Bronchial epithelial cell (primary cell): ENCODE measurements at regions not wholly inside any gene's neighbourhood (a gene's known extent, or its start where the extent isn't known, plus 50 kb on each side); places are given as distances from the start of the nearest gene placed in this dataset.

Source experiments
- DNase-seq: peaks from one replicate; pipeline ENCODE4 v3.0.0-alpha.2; 2010; ENCODE audit warnings: low read depth
- FAIRE-seq: peaks from 2 replicates; lab custom pipeline; 2011; peaks lifted over from hg19 to GRCh38; lab: Jason Lieb, UNC
- H3K27me3 ChIP-seq: 2 replicates; pipeline ENCODE4 v1.5.1; 2011; ENCODE audit warnings: low read length; ENCODE audit not compliant: control insufficient read depth, insufficient read depth
- H3K36me3 ChIP-seq: 2 replicates; pipeline ENCODE4 v1.5.1; 2011; ENCODE audit warnings: low read length; ENCODE audit not compliant: control insufficient read depth, insufficient read depth
- H3K4me3 ChIP-seq: 2 replicates; pipeline ENCODE4 v1.5.1; 2011; ENCODE audit warnings: mild to moderate bottlenecking, low read depth, low read length, control low read depth
- TF ChIP-seq, protein P1 (sequence below): IDR thresholded peaks from 2 replicates; pipeline ENCODE4 v1.5.1; 2011; ENCODE audit warnings: mild to moderate bottlenecking, moderate library complexity, low read length, control low read depth, inconsistent platforms; ENCODE audit not compliant: insufficient read depth, severe bottlenecking

DNA sequence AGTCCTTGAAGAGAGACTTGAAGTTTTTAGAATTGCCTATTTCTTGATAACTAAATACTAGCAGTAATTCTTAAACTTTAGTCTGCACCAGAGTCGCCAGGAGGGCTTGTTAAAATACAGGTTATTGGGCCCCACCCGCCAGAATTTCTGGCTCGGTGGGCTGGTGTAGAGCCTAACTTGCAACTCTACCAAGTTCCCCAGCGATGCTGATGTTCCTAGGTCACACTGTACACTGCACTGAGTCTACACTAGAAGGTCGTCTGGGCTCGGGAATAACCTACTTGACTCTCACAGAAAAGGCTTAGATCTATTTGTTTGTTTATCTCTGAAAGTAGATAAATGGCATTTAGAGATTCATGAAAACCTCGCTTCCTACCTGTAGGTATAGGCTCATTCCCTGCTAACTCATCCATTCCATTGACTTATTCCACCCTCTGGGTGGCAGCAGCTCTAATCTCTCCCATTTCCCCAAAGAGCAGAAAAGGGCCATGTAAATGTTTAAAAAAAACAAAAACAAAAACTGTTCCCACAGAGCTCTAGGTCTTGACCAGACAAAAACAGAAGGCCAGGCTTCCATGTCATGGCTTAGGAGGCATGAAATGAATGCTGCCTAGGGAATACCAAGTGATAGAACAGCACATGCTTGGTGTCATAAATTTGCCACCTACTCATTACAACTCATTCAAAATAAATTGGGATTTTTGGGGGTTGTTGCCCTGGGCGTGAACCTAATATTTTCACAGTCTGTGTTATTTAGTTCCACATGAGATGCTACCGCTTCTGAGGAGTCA lies 292.1 kb downstream of the ADGB start:
- FAIRE-seq (no peak), DNase-seq (no peak)
- Histone ChIP-seq H3K27me3 (no peaks in the 10 kb centered on the region), H3K36me3 (no peaks in the 10 kb centered on the region), H3K4me3 (no peak overlapping the region)
- TF ChIP-seq, protein P1, sequence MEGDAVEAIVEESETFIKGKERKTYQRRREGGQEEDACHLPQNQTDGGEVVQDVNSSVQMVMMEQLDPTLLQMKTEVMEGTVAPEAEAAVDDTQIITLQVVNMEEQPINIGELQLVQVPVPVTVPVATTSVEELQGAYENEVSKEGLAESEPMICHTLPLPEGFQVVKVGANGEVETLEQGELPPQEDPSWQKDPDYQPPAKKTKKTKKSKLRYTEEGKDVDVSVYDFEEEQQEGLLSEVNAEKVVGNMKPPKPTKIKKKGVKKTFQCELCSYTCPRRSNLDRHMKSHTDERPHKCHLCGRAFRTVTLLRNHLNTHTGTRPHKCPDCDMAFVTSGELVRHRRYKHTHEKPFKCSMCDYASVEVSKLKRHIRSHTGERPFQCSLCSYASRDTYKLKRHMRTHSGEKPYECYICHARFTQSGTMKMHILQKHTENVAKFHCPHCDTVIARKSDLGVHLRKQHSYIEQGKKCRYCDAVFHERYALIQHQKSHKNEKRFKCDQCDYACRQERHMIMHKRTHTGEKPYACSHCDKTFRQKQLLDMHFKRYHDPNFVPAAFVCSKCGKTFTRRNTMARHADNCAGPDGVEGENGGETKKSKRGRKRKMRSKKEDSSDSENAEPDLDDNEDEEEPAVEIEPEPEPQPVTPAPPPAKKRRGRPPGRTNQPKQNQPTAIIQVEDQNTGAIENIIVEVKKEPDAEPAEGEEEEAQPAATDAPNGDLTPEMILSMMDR = peak; percentile 17

DNA sequence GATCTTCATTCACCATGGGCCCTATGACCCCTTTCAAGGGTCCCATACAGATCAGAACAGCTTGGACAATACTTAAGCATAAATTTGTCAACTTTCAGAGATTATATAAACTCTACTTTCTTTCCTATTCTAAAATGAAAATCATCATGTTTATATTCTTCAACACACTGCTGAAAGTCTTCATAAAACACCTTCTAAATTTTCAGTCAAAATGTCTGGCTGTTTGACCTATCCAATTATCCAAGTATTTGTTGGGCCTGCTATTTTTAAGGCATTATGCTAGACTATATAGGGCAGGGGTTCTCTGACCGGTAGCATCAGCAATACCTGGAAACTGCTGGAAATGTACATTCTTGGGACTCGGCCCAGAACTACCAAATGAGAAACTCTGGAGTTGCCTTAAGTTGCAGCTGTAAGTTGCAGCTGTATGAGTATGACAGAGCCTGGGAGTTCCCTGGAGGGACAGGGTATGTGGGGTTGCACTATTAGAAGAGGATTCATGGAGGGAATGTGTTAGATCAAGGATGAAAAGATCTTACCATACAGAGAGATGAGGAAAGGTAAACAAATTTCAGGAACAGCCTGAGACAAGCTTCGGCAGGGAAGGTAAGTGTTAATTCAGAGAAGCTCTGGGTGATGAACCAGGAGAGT lies 293.0 kb downstream of the ADGB start:
- no peak overlapping the region for H3K4me3 ChIP-seq
- DNase-seq (no peak), FAIRE-seq (no peak)
- no peaks in the 10 kb centered on the region for H3K36me3 ChIP-seq
- TF ChIP-seq, protein P1 = no peak
- H3K27me3 ChIP-seq = no peaks in the 10 kb centered on the region

DNA sequence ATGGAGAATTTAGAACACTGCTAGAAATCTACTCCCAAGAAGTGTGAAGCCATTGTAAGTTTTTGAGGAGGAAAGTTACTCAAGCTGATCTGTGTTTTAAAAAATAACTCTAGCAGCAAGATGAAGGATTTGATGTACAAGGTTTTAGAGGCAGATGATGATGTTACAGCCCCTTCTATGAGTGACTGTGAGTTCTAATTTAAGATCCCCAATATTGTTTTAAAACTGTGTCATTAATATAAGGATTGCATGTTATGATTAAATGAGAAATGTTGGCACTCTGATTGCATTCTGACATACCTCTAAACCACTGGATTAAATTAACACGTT lies 293.5 kb downstream of the ADGB start:
- Histone ChIP-seq H3K27me3 (no peaks in the 10 kb centered on the region), H3K36me3 (no peaks in the 10 kb centered on the region), H3K4me3 (no peak overlapping the region)
- TF ChIP-seq, protein P1 = no peak
- DNase-seq (no peak), FAIRE-seq (no peak)

DNA sequence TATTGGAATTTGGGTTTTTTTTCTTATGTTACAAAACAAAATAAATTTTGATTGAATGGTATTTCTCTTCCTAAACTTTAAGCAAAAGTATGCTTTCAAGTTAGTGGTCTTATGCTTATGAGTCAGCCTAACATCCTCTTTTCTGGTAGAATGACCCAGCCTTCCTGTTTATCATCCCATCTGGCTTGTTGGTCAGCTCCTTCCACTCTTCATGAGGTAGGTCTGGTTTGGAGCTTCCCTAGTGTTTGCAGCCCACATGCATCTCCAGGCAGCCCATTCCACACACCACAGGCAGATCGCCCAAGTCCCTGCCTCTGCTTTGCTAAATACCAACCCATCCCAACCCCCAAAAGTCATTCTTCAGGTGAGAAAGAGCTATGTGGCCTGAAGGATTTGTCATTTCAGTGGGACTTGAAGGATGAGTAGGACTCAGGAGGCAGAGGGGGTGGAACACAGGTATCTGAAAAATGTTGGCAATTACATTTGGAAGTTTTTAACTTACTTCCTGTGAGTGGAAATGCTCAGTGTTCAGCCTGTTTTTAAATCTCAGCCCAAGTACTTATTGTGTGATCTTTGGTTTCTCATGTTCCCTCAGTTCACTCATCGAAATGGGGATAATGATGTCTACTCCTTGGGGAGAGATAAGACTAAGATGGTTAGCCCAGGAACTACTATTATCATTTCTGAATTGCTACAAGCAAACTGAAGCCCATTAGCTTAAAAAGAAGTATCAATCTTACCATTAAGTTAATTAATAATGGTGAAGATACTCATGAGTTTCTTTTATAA lies 294.0 kb downstream of the ADGB start:
- H3K36me3 ChIP-seq = no peaks in the 10 kb centered on the region
- TF ChIP-seq, protein P1 = no peak
- no peaks in the 10 kb centered on the region for H3K27me3 ChIP-seq
- H3K4me3 ChIP-seq = no peak overlapping the region
- no peak for FAIRE-seq
- no peak for DNase-seq

DNA sequence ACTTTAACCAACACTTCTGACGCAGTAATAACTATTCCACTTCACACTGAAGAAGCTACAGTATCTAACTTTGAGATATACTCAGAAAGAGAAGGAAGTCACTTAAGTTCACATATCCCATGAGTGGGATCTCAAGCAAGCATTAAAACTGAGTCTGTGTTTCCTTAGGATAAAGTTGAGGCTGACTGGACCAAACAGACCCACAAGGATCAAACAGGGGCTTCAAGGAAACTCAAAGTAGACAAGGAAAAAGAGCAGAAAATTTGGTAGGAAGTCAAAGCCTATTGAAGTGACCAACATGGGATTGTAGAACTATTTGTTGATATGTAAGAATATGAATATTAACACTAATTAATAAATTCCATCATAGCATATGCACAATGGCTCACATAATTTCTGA lies 294.9 kb downstream of the ADGB start:
- no peak for FAIRE-seq
- Histone ChIP-seq H3K27me3 (no peaks in the 10 kb centered on the region), H3K36me3 (no peaks in the 10 kb centered on the region), H3K4me3 (no peak overlapping the region)
- no peak for DNase-seq
- TF ChIP-seq, protein P1 = no peak
